GM12892 (cell line): ENCODE measurements at regions not wholly inside any gene's neighbourhood (a gene's known extent, or its start where the extent isn't known, plus 50 kb on each side); places are given as distances from the start of the nearest gene placed in this dataset.
"Not testable (repeated sequence)": the region's sequence is repeated elsewhere in the genome, so short reads cannot be mapped to it uniquely, and the experiment has no call there.

Experiments used
- POLR2A ChIP-seq: IDR thresholded peaks from 2 replicates; pipeline ENCODE4 v1.6.1; 2011; ENCODE audit warnings: low read depth, low read length, control low read depth
- TAF1 ChIP-seq: IDR thresholded peaks from 2 replicates; pipeline ENCODE4 v1.6.1; 2011; ENCODE audit warnings: low read depth, mild to moderate bottlenecking, control low read depth, low read length, borderline replicate concordance

DNA sequence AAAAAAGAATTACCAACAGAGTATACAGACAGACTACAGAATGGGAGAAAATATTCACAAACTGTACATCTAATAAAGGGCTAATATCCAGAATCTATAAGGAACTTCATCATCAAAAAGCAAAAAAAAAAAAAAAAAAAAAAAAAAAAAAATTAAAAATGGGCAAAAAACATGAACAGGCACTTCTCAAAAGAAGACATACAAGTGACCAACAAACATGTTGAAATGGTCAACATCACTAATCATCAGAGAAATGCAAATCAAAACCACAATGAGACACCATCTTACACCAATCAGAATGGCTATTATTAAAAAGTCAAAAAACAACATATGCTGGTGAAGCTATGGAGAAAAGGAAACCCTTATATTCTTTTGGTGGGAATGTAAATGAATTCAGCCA, 952.8 kb downstream of the LRRIQ3 start:
- TF ChIP-seq TAF1, POLR2A: not testable (repeated sequence)
